ENCODE measurements at regions not wholly inside any gene's neighbourhood (a gene's known extent, or its start where the extent isn't known, plus 50 kb on each side); places are given as distances from the start of the nearest gene placed in this dataset.

GRCh38 chr2:156727867-156728266, 291.7 kb downstream of the GPD2 start:
- Histone ChIP-seq H3K9ac (ENCODE audit: control insufficient read depth, insufficient read depth, low read length) (no peak overlapping the region), H3K4me2 (ENCODE audit: control insufficient read depth, insufficient read depth) (no peak overlapping the region), H3K36me3 (ENCODE audit: control insufficient read depth in 2 of 2, insufficient read depth in 2 of 2, low read length in 1 of 2) (no peaks in the 10 kb centered on the region), H2AFZ (ENCODE audit: control insufficient read depth, low read depth, low read length) (no peak overlapping the region), H3K79me2 (ENCODE audit: control insufficient read depth, insufficient read depth, low read length) (no peaks in the 10 kb centered on the region), H4K20me1 (ENCODE audit: control insufficient read depth, insufficient read depth) (no peaks in the 10 kb centered on the region), H3K4me1 (ENCODE audit: control insufficient read depth, insufficient read depth, low read length) (no peaks in the 10 kb centered on the region), H3K27me3 (replicated peaks in 1 of 2; ENCODE audit: control insufficient read depth in 2 of 2, insufficient read depth in 2 of 2, low read length in 1 of 2) (no peaks in the 10 kb centered on the region; a peak in 1 of 4 replicates), H3K9me3 (replicated peaks; ENCODE audit: control insufficient read depth, insufficient read depth, low read length) (no peaks in the 10 kb centered on the region), H3K4me3 (no peak overlapping the region), H3K27ac (ENCODE audit: control insufficient read depth, insufficient read depth) (no peak overlapping the region)
- DNase-seq (ENCODE audit: low read depth, low spot score) (no peak), ATAC-seq (no peak), FAIRE-seq (no peak)
- in situ Hi-C loops (cut with MboI): no loop called here
- intact Hi-C loops (cut with micrococcal nuclease; ENCODE audit: unreplicated experiment): no loop called here
- ChIA-PET SMC1A (ENCODE audit: uncharacterized antibody, unreplicated experiment) (no interaction called here), CTCF (no interaction called here), RAD21 (ENCODE audit: unreplicated experiment) (no interaction called here), POLR2A (no interaction called here)
- BruUV-seq (replicated peaks): no TSS peak
- TF ChIP-seq JUND (IDR thresholded peaks at IDR 0.05; ENCODE audit: low read depth, low read length) (no peak), CBX3 (IDR thresholded peaks at IDR 0.05; ENCODE audit: borderline replicate concordance, low read depth) (no peak), HDAC2 (IDR thresholded peaks at IDR 0.05) (no peak), SIN3A (IDR thresholded peaks at IDR 0.05; ENCODE audit: low read depth, low read length) (no peak), PRDM15 (CRISPR knock-in tag; IDR thresholded peaks at IDR 0.05) (no peak), BCLAF1 (IDR thresholded peaks at IDR 0.05) (no peak), IRF5 (IDR thresholded peaks at IDR 0.05; ENCODE audit: borderline replicate concordance) (no peak), ZSCAN29 (IDR thresholded peaks at IDR 0.05) (no peak), FOXK2 (IDR thresholded peaks at IDR 0.05) (no peak), NFYB (IDR thresholded peaks at IDR 0.05; ENCODE audit: insufficient read depth, low read depth, low read length) (no peak), YY1 (IDR thresholded peaks at IDR 0.05; ENCODE audit: low read depth, low read length) (no peak), MTA3 (IDR thresholded peaks at IDR 0.05; ENCODE audit: borderline replicate concordance, low read length) (no peak), SUPT20H (IDR thresholded peaks at IDR 0.05; ENCODE audit: borderline replicate concordance, control insufficient read depth, low read depth, low read length) (no peak), ZBTB40 (IDR thresholded peaks at IDR 0.05; ENCODE audit: borderline replicate concordance) (no peak), IRF4 (IDR thresholded peaks at IDR 0.05; ENCODE audit: low read depth, low read length) (no peak)
